OCI-LY7 (cell line): ENCODE measurements at regions not wholly inside any gene's neighbourhood (a gene's known extent, or its start where the extent isn't known, plus 50 kb on each side); places are given as distances from the start of the nearest gene placed in this dataset.

Experiments used
- BruUV-seq: library from RNA; stranded (reverse); fragments of 400-500 nt; replicated peaks from 2 replicates; lab custom pipeline; 2021; lab: Mats Ljungman, UMichigan
- CTCF ChIA-PET: fragments of 300-600 bp; sonication (Branson Sonifier 250); formaldehyde crosslinking; loops from one replicate; lab custom pipeline; 2022; ENCODE audit warnings: antibody characterized with exemption; ENCODE audit not compliant: unreplicated experiment; lab: Charles Lee
- POLR2A ChIA-PET: fragments of 300-600 bp; sonication (Branson Sonifier 250); formaldehyde crosslinking; loops from one replicate; lab custom pipeline; 2022; ENCODE audit warnings: antibody characterized with exemption; lab: Charles Lee
- DNase-seq: peaks from one replicate; pipeline ENCODE4 v3.0.0-alpha.2; 2015; ENCODE audit warnings: low spot score
- H2AFZ ChIP-seq: fragments of 200-600 bp; sonication (generic), shearing (Covaris generic); 2 replicates; pipeline ENCODE4 v1.6.1; 2014; ENCODE audit warnings: mild to moderate bottlenecking, antibody characterized with exemption, low read length, moderate library complexity
- H3K27ac ChIP-seq: fragments of 200-600 bp; sonication (generic); 2 replicates; pipeline ENCODE4 v1.5.1; 2014; ENCODE audit warnings: mixed run types, low read depth, mild to moderate bottlenecking, moderate library complexity, low read length, inconsistent platforms; ENCODE audit not compliant: poor library complexity, severe bottlenecking
- H3K36me3 ChIP-seq: fragments of 200-600 bp; sonication (generic); 2 replicates; pipeline ENCODE4 v1.6.1; 2014; ENCODE audit warnings: mild to moderate bottlenecking, antibody characterized with exemption, low read length, moderate library complexity, mixed read lengths; ENCODE audit not compliant: insufficient read depth
- H3K4me1 ChIP-seq: fragments of 200-600 bp; sonication (generic); 2 replicates; pipeline ENCODE4 v1.5.1; 2014; ENCODE audit warnings: mild to moderate bottlenecking, low read length; ENCODE audit not compliant: insufficient read depth, poor library complexity, severe bottlenecking
- H3K4me2 ChIP-seq: fragments of 200-600 bp; sonication (generic); 2 replicates; pipeline ENCODE4 v1.6.1; 2014; ENCODE audit warnings: mild to moderate bottlenecking, low read length
- H3K4me3 ChIP-seq: fragments of 200-600 bp; sonication (generic); 2 replicates; pipeline ENCODE4 v1.5.1; 2014; ENCODE audit warnings: mild to moderate bottlenecking, low read depth, low read length; ENCODE audit not compliant: poor library complexity, severe bottlenecking
- H3K79me2 ChIP-seq: fragments of 200-600 bp; sonication (generic); 2 replicates; pipeline ENCODE4 v1.6.1; 2016; ENCODE audit warnings: low read depth, mild to moderate bottlenecking, low read length, moderate library complexity, mixed read lengths; ENCODE audit not compliant: insufficient read depth
- H3K9me2 ChIP-seq: fragments of 200-600 bp; sonication (generic); 2 replicates; pipeline ENCODE4 v1.6.1; 2016; ENCODE audit warnings: mild to moderate bottlenecking, low read length, mixed read lengths; ENCODE audit not compliant: insufficient read depth
- H3K9me3 ChIP-seq: fragments of 200-600 bp; sonication (generic); 2 replicates; pipeline ENCODE4 v1.6.1; 2014; ENCODE audit warnings: mild to moderate bottlenecking, mixed run types, low read length, mixed read lengths
- H4K20me1 ChIP-seq: fragments of 200-600 bp; sonication (generic); 2 replicates; pipeline ENCODE4 v1.6.1; 2014; ENCODE audit warnings: mild to moderate bottlenecking, antibody characterized with exemption, low read length, moderate library complexity, mixed read lengths; ENCODE audit not compliant: insufficient read depth
- CTCF ChIP-seq: fragments of 200-600 bp; sonication (generic); conservative IDR thresholded peaks from 2 replicates; pipeline ENCODE4 v1.5.1; 2014; ENCODE audit warnings: mild to moderate bottlenecking, antibody characterized with exemption, low read length, moderate library complexity, mixed read lengths
- EZH2phosphoT487 ChIP-seq: fragments of 200-600 bp; sonication (generic); IDR thresholded peaks from 2 replicates; pipeline ENCODE4 v1.6.1; 2018; ENCODE audit warnings: low read depth, borderline replicate concordance, mild to moderate bottlenecking, mixed run types, antibody characterized with exemption, low read length, moderate library complexity, mixed read lengths
- intact Hi-C: fragments of 100-400 bp; cut with micrococcal nuclease; formaldehyde crosslinking; loops from one replicate; pipeline ENCODE4 v1.10.0; 2022; ENCODE audit not compliant: unreplicated experiment

GRCh38 chr7:38025815-38026214 lies 105.4 kb downstream of the EPDR1 start:
- H3K27ac ChIP-seq = no peak overlapping the region
- POLR2A ChIA-PET = no interaction called here

GRCh38 chr7:38027884-38028455 lies 107.5 kb downstream of the EPDR1 start:
- no peak overlapping the region for H2AFZ ChIP-seq
- CTCF ChIA-PET = no interaction called here
- H3K36me3 ChIP-seq = no peaks in the 10 kb centered on the region
- H3K9me2 ChIP-seq = no peaks in the 10 kb centered on the region
- H3K4me2 ChIP-seq = no peak overlapping the region
- H3K9me3 ChIP-seq = no peaks in the 10 kb centered on the region
- no peaks in the 10 kb centered on the region for H3K4me1 ChIP-seq
- intact Hi-C loops = no loop called here
- no peaks in the 10 kb centered on the region for H4K20me1 ChIP-seq
- no peak for DNase-seq
- BruUV-seq = no TSS peak
- H3K27ac ChIP-seq = no peak overlapping the region
- no peak overlapping the region for H3K4me3 ChIP-seq
- H3K79me2 ChIP-seq = no peaks in the 10 kb centered on the region
- POLR2A ChIA-PET = no interaction called here
- TF ChIP-seq CTCF = no peak
- TF ChIP-seq EZH2phosphoT487 = no peak

More at GRCh38 chr7:38025815-38026214, 105.4 kb downstream of the EPDR1 start:
- H3K9me2 ChIP-seq = no peaks in the 10 kb centered on the region
- H3K9me3 ChIP-seq = no peaks in the 10 kb centered on the region
- H2AFZ ChIP-seq = no peak overlapping the region
- H3K36me3 ChIP-seq = no peaks in the 10 kb centered on the region
- H3K4me3 ChIP-seq = no peak overlapping the region
- no peak overlapping the region for H3K4me2 ChIP-seq
- intact Hi-C loops = no loop called here
- no peaks in the 10 kb centered on the region for H3K4me1 ChIP-seq
- no peaks in the 10 kb centered on the region for H4K20me1 ChIP-seq
- H3K79me2 ChIP-seq = no peaks in the 10 kb centered on the region
- BruUV-seq = no TSS peak
- TF ChIP-seq EZH2phosphoT487 (no peak), CTCF (no peak)
- no peak for DNase-seq
- CTCF ChIA-PET = no interaction called here

- Histone ChIP-seq H3K9me2 (no peaks in the 10 kb centered on the region), H3K4me3 (no peak overlapping the region), H3K27ac (no peak overlapping the region), H2AFZ (no peak overlapping the region), H3K4me2 (no peak overlapping the region), H3K79me2 (no peaks in the 10 kb centered on the region), H3K4me1 (no peaks in the 10 kb centered on the region), H4K20me1 (no peaks in the 10 kb centered on the region), H3K36me3 (no peaks in the 10 kb centered on the region), H3K9me3 (no peaks in the 10 kb centered on the region)
- POLR2A ChIA-PET = interaction anchor here (0.8 kb wide), 1 partner anchor 18 kb away, joined by 3 read pairs; no protein-coding TSS in a partner anchor
- CTCF ChIA-PET = no interaction called here
- intact Hi-C loops = no loop called here
- BruUV-seq = no TSS peak
- no peak for TF ChIP-seq EZH2phosphoT487
- no peak for TF ChIP-seq CTCF
- no peak for DNase-seq
Measured at GRCh38 chr7:38034062-38034908, 113.8 kb downstream of the EPDR1 start.
